Esophagus muscularis mucosa (tissue), 3 donors: ENCODE measurements at regions not wholly inside any gene's neighbourhood (a gene's known extent, or its start where the extent isn't known, plus 50 kb on each side); places are given as distances from the start of the nearest gene placed in this dataset.

Experiments used
- CTCF ChIP-seq, 3 experiments: fragments of 200-600 bp in 2 of 3; fragments of 450-650 bp in 1 of 3; sonication (generic) in 2 of 3; IDR thresholded peaks; one replicate each; pipeline ENCODE4 v1.5.1; 2017 to 2019; ENCODE audit warnings: antibody characterized with exemption in 3 of 3, mild to moderate bottlenecking in 2 of 3, moderate library complexity in 1 of 3
- POLR2A ChIP-seq: fragments of 450-650 bp; IDR thresholded peaks from one replicate; pipeline ENCODE4 v1.6.1; 2017; ENCODE audit warnings: antibody characterized with exemption, moderate library complexity, mild to moderate bottlenecking, low read depth
- POLR2AphosphoS5 ChIP-seq, 2 donors: sonication (generic); formaldehyde crosslinking; IDR thresholded peaks; one replicate each; pipeline ENCODE4 v1.6.1; 2017; ENCODE audit warnings: antibody characterized with exemption in 2 of 2

DNA sequence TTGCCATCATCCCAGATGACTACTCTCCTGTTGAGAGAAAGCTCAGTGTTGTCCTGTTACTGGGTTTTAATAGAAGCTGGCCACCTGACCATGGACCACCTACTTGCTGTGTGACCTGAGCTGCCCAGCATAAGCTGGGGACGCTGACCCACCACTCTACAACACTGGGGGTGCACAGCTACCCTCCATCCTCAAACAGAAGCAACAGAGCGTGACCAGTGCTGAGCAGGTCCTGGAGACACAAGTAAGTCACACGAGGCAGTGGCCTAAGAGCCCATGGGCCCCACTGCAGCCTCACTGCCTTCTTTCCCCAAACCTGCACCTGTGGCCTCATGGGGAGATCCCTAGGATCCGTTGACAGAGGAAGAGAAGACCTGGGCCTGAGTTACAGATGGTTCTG lies 198.6 kb upstream of the ADARB2 start:
- TF ChIP-seq CTCF (IDR thresholded peaks at IDR 0.05) (no peak), POLR2A (no peak), POLR2AphosphoS5 (IDR thresholded peaks at IDR 0.05) (no peak)
